ENCODE measurements at regions not wholly inside any gene's neighbourhood (a gene's known extent, or its start where the extent isn't known, plus 50 kb on each side); places are given as distances from the start of the nearest gene placed in this dataset.

GRCh38 chr3:102574355-102574754 is 139.5 kb downstream of the ZPLD1 start:
- POLR2A ChIA-PET, result no interaction called here
- Mint-ChIP-seq H3K9me3 (no peaks in the 10 kb centered on the region), H3K36me3 (no peaks in the 10 kb centered on the region), H3K4me3 (no peak overlapping the region), H3K27me3 (no peaks in the 10 kb centered on the region), H3K4me1 (no peaks in the 10 kb centered on the region), H3K27ac (no peak overlapping the region)
- DNase-seq (no peak), ATAC-seq (ENCODE audit: low read depth) (no peak)

GRCh38 chr3:102576651-102577050 is 141.8 kb downstream of the ZPLD1 start:
- H3K4me1 Mint-ChIP-seq, result no peaks in the 10 kb centered on the region
- no peaks in the 10 kb centered on the region for H3K27me3 Mint-ChIP-seq
- POLR2A ChIA-PET, result no interaction called here
- H3K36me3 Mint-ChIP-seq, result no peaks in the 10 kb centered on the region
- no peak overlapping the region for H3K4me3 Mint-ChIP-seq
- no peaks in the 10 kb centered on the region for H3K9me3 Mint-ChIP-seq
- no peak for ATAC-seq (ENCODE audit: low read depth)
- DNase-seq, result no peak
- H3K27ac Mint-ChIP-seq, result no peak overlapping the region

DNA sequence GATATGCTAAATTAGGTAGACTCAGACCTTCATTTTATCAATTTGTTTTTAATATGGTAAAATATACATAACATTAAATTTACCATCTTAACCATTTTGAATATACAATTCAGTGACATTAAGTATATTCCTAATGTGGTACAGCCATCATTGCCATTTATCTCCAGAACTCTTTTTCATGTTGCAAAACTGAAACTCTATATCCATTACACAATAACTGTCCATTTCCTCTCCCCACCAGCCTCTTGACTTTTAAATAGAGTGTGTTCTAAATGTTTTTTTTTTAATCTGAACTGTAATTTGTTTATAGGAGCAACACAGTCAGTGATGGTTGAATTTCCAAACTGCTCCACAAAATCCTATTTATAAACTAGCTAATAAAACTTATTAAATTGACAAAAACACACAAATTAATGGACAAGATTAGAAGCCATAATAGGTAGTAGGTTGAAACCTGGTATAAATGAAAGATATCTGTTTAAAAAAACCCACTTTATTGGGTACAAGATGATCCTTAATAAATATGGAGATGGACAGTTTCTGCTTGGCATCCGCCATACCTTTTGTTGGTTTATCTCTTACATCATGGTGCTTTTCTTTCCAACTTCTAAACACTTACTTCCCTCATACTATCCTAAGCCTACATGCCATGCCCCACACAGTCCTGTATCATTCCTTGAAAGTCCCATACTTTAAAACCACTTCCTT is 142.4 kb downstream of the ZPLD1 start:
- Mint-ChIP-seq H3K27ac (no peak overlapping the region), H3K27me3 (no peaks in the 10 kb centered on the region), H3K4me1 (no peaks in the 10 kb centered on the region), H3K9me3 (no peaks in the 10 kb centered on the region), H3K36me3 (no peaks in the 10 kb centered on the region), H3K4me3 (no peak overlapping the region)
- DNase-seq, result no peak
- no peak for ATAC-seq (ENCODE audit: low read depth)
- POLR2A ChIA-PET, result no interaction called here

DNA sequence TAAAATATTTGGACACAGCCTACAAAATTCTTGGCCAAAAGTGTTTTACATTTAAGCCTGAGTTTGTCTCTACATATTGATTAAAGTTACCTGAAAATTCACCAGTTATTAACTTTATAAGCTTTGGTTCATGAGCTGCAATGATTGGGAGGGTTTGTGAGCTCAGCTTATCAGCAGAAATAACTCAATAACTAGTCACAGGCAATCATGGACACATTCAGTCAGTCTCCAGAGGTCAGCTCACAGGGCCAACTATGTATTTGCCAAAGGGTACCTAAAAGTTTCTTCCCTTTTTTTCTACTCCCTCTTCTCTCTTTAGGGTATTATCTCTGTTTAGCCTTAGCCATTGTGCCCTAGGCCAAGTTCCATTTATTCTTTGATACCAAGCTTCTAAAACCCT is 145.9 kb downstream of the ZPLD1 start:
- H3K4me1 Mint-ChIP-seq, result no peaks in the 10 kb centered on the region
- H3K36me3 Mint-ChIP-seq, result no peaks in the 10 kb centered on the region
- no peak for DNase-seq
- H3K27me3 Mint-ChIP-seq, result no peaks in the 10 kb centered on the region
- no peak for ATAC-seq (ENCODE audit: low read depth)
- no peak overlapping the region for H3K4me3 Mint-ChIP-seq
- POLR2A ChIA-PET, result no interaction called here
- no peak overlapping the region for H3K27ac Mint-ChIP-seq
- H3K9me3 Mint-ChIP-seq, result no peaks in the 10 kb centered on the region

GRCh38 chr3:102586485-102586884 is 151.7 kb downstream of the ZPLD1 start:
- H3K4me1 Mint-ChIP-seq, result no peaks in the 10 kb centered on the region
- no peak for ATAC-seq (ENCODE audit: low read depth)
- no peak overlapping the region for H3K4me3 Mint-ChIP-seq
- no peak overlapping the region for H3K27ac Mint-ChIP-seq
- H3K27me3 Mint-ChIP-seq, result peaks cover 3% of the 10 kb centered on the region
- no peak for DNase-seq
- H3K9me3 Mint-ChIP-seq, result no peaks in the 10 kb centered on the region
- no peaks in the 10 kb centered on the region for H3K36me3 Mint-ChIP-seq
- POLR2A ChIA-PET, result no interaction called here

DNA sequence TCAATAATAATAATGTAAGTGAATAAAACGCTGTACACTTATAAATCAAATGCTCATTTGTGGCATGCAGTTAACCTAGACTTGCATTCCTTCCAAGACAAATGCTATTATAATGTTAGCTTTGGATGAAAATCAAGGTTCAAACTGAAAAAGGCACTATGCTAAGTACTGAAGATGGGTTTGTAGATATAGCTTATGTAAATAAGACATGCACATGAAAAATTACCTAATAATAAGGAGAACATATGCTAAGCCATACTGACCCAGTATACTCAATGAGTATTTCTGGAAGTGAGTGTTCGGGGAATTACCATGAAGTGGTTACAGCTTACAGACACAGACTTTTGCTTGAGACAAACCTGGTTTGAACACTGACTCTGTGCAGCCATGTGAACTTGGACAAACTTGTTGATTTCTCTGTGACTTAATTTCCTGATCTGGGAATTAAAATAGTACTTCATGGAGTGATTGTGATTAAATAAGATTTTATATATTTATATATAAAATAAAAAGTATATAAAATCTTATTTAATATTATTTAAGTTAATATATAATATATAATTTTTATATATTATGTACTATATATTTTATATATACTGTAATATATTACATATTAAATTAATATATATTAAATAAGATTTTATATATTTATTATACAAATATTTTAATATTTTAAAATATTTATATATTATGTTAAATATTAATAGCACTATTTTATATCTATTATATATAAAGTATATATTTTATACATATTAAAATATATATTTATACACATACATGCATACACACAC is 159.2 kb downstream of the ZPLD1 start:
- no peaks in the 10 kb centered on the region for H3K4me1 Mint-ChIP-seq
- H3K36me3 Mint-ChIP-seq, result no peaks in the 10 kb centered on the region
- POLR2A ChIA-PET, result no interaction called here
- H3K27ac Mint-ChIP-seq, result no peak overlapping the region
- H3K4me3 Mint-ChIP-seq, result no peak overlapping the region
- DNase-seq (no peak), ATAC-seq (ENCODE audit: low read depth) (no peak)
- peaks cover 3% of the 10 kb centered on the region for H3K27me3 Mint-ChIP-seq
- no peaks in the 10 kb centered on the region for H3K9me3 Mint-ChIP-seq

GRCh38 chr3:102595057-102595456 is 160.2 kb downstream of the ZPLD1 start:
- Mint-ChIP-seq H3K27ac (no peak overlapping the region), H3K9me3 (no peaks in the 10 kb centered on the region), H3K36me3 (no peaks in the 10 kb centered on the region), H3K4me1 (no peaks in the 10 kb centered on the region), H3K27me3 (peaks cover 2% of the 10 kb centered on the region), H3K4me3 (no peak overlapping the region)
- POLR2A ChIA-PET, result no interaction called here
- ATAC-seq (ENCODE audit: low read depth) (no peak), DNase-seq (no peak)

DNA sequence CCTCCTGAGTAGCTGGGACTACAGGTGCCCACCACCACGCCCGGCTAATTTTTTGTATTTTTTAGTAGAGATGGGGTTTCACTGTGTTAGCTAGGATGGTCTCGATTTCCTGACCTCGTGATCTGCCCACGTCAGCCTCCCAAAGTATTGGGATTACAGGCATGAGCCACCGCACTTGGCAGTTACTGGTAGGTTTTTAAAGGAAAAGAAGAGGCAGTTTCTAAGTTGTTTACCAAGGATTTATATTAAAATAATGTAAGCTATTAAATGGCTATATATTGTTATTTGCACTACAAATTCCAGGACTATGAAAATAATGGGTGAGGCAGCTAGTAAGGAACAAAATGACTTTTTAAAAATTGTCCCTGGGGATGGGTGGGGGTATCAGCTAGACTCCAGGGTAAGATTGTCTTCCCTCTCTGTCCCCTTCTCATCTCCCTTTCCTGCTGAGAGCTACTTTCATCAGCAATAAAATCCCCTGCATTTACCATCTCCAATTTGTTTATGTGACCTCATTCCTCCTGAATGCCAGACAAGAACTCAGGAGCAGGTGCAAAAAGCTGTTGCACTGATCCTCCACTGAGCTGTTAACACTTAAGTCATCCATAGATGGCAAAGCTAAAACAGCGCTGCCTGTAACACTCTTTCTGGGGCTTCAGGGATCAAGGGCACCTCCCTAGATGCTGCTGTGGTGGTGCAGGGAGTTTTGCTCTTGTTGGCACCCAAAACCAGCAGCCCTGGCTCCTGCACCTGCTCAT is 165.2 kb downstream of the ZPLD1 start:
- Mint-ChIP-seq H3K27ac (no peak overlapping the region), H3K4me3 (no peak overlapping the region), H3K9me3 (no peaks in the 10 kb centered on the region), H3K27me3 (no peaks in the 10 kb centered on the region), H3K4me1 (no peaks in the 10 kb centered on the region), H3K36me3 (no peaks in the 10 kb centered on the region)
- DNase-seq (no peak), ATAC-seq (ENCODE audit: low read depth) (no peak)
- POLR2A ChIA-PET, result no interaction called here

GRCh38 chr3:102605153-102605552 is 170.3 kb downstream of the ZPLD1 start:
- Mint-ChIP-seq H3K27ac (no peak overlapping the region), H3K4me3 (no peak overlapping the region), H3K36me3 (no peaks in the 10 kb centered on the region), H3K9me3 (no peaks in the 10 kb centered on the region), H3K27me3 (no peaks in the 10 kb centered on the region), H3K4me1 (no peaks in the 10 kb centered on the region)
- DNase-seq (no peak), ATAC-seq (ENCODE audit: low read depth) (no peak)
- POLR2A ChIA-PET, result no interaction called here

- no peak for ATAC-seq (ENCODE audit: low read depth)
- no peak overlapping the region for H3K4me3 Mint-ChIP-seq
- POLR2A ChIA-PET, result no interaction called here
- no peaks in the 10 kb centered on the region for H3K27me3 Mint-ChIP-seq
- DNase-seq, result no peak
- no peaks in the 10 kb centered on the region for H3K9me3 Mint-ChIP-seq
- no peaks in the 10 kb centered on the region for H3K4me1 Mint-ChIP-seq
- no peak overlapping the region for H3K27ac Mint-ChIP-seq
- H3K36me3 Mint-ChIP-seq, result no peaks in the 10 kb centered on the region
Observed at GRCh38 chr3:102608875-102609274, 174.1 kb downstream of the ZPLD1 start.

DNA sequence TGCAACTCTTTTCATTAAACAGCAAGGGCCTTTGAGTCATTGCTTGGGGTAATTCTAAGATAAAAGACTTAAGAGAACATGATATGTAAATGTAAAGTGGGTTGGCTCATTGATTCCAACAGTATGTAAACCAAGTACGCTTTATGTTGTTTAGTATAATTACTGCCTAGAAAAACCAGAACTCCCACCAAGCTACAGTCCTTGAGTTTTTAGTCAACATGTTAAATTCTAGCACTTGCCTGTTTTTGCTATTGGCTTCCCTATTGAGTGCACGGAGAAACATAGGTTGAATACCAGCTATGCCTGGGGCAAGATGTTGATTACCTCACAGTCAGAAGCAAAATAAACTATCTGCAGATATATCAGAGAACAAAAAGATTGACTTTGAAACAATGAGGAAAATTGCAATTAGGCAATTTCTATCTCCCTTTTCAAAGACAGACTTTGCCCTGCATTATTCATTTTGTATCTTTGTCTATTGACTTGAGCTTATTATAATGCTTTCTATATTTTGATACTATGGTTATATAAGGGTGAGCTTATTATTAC is 179.3 kb downstream of the ZPLD1 start:
- no peaks in the 10 kb centered on the region for H3K36me3 Mint-ChIP-seq
- H3K27ac Mint-ChIP-seq, result no peak overlapping the region
- no peak overlapping the region for H3K4me3 Mint-ChIP-seq
- DNase-seq, result no peak
- POLR2A ChIA-PET, result no interaction called here
- no peaks in the 10 kb centered on the region for H3K4me1 Mint-ChIP-seq
- ATAC-seq (ENCODE audit: low read depth), result no peak
- no peaks in the 10 kb centered on the region for H3K9me3 Mint-ChIP-seq
- no peaks in the 10 kb centered on the region for H3K27me3 Mint-ChIP-seq

- no peak for DNase-seq
- Mint-ChIP-seq H3K27ac (no peak overlapping the region), H3K9me3 (no peaks in the 10 kb centered on the region), H3K36me3 (no peaks in the 10 kb centered on the region), H3K4me1 (no peaks in the 10 kb centered on the region), H3K4me3 (no peak overlapping the region), H3K27me3 (no peaks in the 10 kb centered on the region)
- POLR2A ChIA-PET, result no interaction called here
- ATAC-seq (ENCODE audit: low read depth), result no peak
Observed at GRCh38 chr3:102614585-102614984, 179.8 kb downstream of the ZPLD1 start.

GRCh38 chr3:102617381-102617780 is 182.6 kb downstream of the ZPLD1 start:
- Mint-ChIP-seq H3K4me3 (no peak overlapping the region), H3K9me3 (peaks cover 1% of the 10 kb centered on the region), H3K27ac (no peak overlapping the region), H3K36me3 (no peaks in the 10 kb centered on the region), H3K27me3 (peaks cover 3% of the 10 kb centered on the region), H3K4me1 (no peaks in the 10 kb centered on the region)
- ATAC-seq (ENCODE audit: low read depth) (no peak), DNase-seq (no peak)
- POLR2A ChIA-PET, result no interaction called here

DNA sequence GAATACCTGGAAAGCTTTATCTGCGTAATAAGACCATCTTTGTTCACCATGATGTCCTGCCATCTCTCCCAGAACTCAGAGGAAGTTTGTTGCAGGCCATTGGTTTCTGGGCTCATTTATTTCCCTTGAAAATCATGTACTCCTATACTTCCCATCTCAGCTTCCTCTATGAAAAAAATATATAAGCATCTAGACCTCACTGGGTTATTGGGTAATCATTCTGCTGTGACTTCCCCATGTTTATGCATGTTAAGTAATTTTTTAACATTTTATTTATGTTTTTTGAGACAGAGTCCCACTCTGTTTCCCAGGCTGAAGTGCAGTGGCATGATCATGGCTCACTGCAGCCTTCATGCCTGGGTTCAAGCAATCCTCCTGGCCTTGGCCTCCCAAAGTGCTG is 184.5 kb downstream of the ZPLD1 start:
- no peaks in the 10 kb centered on the region for H3K36me3 Mint-ChIP-seq
- H3K27ac Mint-ChIP-seq, result no peak overlapping the region
- H3K9me3 Mint-ChIP-seq, result peaks cover 1% of the 10 kb centered on the region
- H3K27me3 Mint-ChIP-seq, result peaks cover 3% of the 10 kb centered on the region
- POLR2A ChIA-PET, result no interaction called here
- H3K4me3 Mint-ChIP-seq, result no peak overlapping the region
- no peaks in the 10 kb centered on the region for H3K4me1 Mint-ChIP-seq
- ATAC-seq (ENCODE audit: low read depth) (no peak), DNase-seq (no peak)

Measured in activated naive CD8-positive, alpha-beta T cell treated with anti-CD3 and anti-CD28 coated beads, Interleukin-2, amount 10 ng/mL, durations not matched to agents 7 days and 5 days (primary cell).